Activated CD4-positive, CD25-positive, alpha-beta regulatory T cell treated with anti-CD3 and anti-CD28 coated beads, Interleukin-2, amount 50 U/mL, for 16 hours (primary cell): ENCODE measurements at regions not wholly inside any gene's neighbourhood (a gene's known extent, or its start where the extent isn't known, plus 50 kb on each side); places are given as distances from the start of the nearest gene placed in this dataset.

Source experiments
- DNase-seq: peaks from one replicate; pipeline ENCODE4 v3.0.0-alpha.2; 2020; ENCODE audit warnings: low read depth, low spot score

GRCh38 chr6:168725802-168726201, 284.8 kb downstream of the SMOC2 start:
- no peak for DNase-seq

DNA sequence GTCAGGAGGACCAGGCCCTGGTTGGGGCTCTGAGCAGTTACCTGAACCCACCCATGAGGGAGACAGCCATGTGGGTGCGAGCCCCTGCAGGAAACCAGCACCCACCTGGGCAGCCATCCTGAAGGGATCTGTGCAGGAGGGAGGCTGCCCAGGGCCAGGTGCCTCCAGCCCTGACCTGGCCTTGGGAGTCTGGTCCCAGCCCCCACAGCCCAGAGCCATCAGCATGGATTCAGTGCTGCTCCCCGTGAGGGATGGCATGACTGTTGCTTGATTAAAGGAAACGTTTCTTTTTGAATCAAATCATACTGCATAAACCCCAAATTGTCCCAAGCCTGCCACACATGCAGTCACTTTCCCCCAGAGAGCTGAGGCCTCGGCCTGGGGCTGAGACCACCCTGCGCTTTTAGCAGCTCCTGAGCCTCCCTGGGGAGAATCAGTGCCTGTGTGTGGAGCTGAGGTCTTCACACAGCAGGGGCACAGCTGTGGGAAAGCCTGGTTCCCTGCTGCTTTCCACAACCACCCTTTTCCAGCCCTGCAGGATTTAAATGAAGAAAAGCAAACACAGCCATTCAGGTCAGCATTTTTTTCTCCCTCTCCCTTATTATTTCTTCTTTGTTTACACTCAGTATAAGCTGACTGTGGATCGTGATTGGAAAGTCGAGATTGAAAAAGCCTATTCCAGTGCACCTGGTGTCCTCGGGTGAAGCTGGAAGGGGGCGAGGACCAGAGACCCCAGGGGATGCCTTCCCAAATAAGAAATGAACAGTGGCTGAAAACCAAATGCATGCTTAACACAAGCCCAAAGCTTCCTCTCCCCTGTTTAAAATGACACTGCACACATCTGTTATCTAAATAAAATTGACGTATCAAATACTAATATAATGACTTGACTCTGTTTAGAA, 283.9 kb downstream of the SMOC2 start:
- DNase-seq = no peak

DNA sequence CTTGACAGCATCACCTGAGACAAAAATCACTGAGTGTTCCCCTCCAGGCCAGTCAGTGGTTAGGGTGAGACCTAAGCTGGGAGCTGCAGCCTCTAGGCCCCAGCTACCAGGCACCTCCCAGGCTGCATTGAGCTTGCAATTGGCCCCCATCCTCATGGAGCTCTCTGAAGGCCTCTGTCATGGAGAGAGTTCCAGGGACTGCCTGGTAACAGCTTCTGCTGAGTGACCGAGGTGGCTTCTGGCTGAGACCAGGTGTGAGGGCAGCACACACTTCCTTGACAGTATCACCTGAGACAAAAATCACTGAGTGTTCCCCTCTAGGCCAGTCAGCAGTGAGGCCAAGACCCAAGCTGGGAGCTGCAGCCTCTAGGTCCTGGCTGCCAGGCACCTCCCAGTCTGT, 283.0 kb downstream of the SMOC2 start:
- DNase-seq = no peak

GRCh38 chr6:168722397-168722796, 281.4 kb downstream of the SMOC2 start:
- DNase-seq = no peak

DNA sequence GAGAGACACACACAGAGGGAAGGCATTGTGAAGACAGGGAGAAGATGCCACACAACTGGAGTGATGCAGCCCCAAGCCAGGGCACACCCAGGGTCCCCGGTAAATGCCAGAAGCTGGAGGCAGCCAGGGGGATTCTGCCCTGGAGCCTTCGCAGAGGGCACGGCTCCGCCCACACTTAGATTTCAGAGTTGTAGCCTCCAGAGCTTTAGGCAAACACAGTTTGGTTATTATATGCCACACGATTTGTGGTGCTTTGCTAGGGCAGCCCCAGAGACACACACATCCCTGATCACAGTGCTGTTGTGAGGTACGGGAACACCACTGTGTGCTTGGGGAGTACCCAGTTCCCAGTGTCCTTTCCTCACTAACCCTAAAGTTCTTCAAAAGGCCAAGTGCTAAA, 280.6 kb downstream of the SMOC2 start:
- DNase-seq = no peak

DNA sequence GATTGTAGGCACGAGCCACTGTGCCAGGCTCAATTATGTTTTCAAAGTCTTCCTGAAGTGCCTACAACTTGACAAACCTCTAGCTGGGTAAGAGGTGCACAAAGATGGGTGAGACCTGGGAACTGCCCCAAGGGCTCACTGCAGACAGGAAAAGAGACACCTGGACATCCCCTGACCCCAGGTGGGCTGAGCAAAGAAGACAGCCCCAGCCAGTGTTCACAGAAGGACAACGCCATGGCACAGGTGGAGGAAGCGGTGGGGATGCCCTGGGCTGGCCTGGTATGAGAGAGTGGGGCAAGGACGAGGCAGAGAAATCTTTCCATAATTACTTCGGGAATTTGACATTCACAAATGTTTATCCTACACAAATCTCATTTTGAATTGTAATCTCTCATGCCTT, 278.9 kb downstream of the SMOC2 start:
- DNase-seq = no peak

GRCh38 chr6:168718821-168719475, 278.0 kb downstream of the SMOC2 start:
- no peak for DNase-seq
